ENCODE measurements at regions not wholly inside any gene's neighbourhood (a gene's known extent, or its start where the extent isn't known, plus 50 kb on each side); places are given as distances from the start of the nearest gene placed in this dataset.
"Not testable (repeated sequence)": the region's sequence is repeated elsewhere in the genome, so short reads cannot be mapped to it uniquely, and the experiment has no call there.

GRCh38 chr1:201720522-201720844 lies 108.5 kb upstream of the IPO9 start:
- no peak for DNase-seq

GRCh38 chr1:201721082-201722049 lies 107.6 kb upstream of the IPO9 start:
- peak in 1 of 56 donors; percentile 26 for DNase-seq

- DNase-seq: no peak
Observed at GRCh38 chr1:201724039-201724765, 104.8 kb upstream of the IPO9 start.

GRCh38 chr1:201724766-201725118 lies 104.2 kb upstream of the IPO9 start:
- no peak for DNase-seq

- no peak for DNase-seq
Observed at GRCh38 chr1:201726700-201727099, 102.3 kb upstream of the IPO9 start.

GRCh38 chr1:201728731-201729130 lies 100.2 kb upstream of the IPO9 start:
- DNase-seq: no peak

GRCh38 chr1:201729973-201730608 lies 98.9 kb upstream of the IPO9 start:
- no peak for DNase-seq

- DNase-seq: peak in 36 of 56 donors; percentile 29 to 83 (median 52)
Observed at GRCh38 chr1:201730611-201731010, 98.3 kb upstream of the IPO9 start.

GRCh38 chr1:201731142-201731541 lies 97.8 kb upstream of the IPO9 start:
- peak in 25 of 56 donors; percentile 24 to 74 (median 53) for DNase-seq

- no peak for DNase-seq
Observed at GRCh38 chr1:201731592-201731991, 97.4 kb upstream of the IPO9 start.

- DNase-seq: no peak
Observed at GRCh38 chr1:201732351-201732750, 96.6 kb upstream of the IPO9 start.

- DNase-seq: not testable (repeated sequence)
Observed at GRCh38 chr1:201734221-201734620, 94.7 kb upstream of the IPO9 start.

- no peak for DNase-seq
Observed at GRCh38 chr1:201734786-201735185, 94.2 kb upstream of the IPO9 start.

- DNase-seq: no peak
Observed at GRCh38 chr1:201736707-201737320, 92.1 kb upstream of the IPO9 start.

- peak in 45 of 56 donors; percentile 28 to 89 (median 57) for DNase-seq
Observed at GRCh38 chr1:201737352-201738060, 91.5 kb upstream of the IPO9 start.

- no peak for DNase-seq
Observed at GRCh38 chr1:201739080-201739479, 89.9 kb upstream of the IPO9 start.

- peak in 29 of 56 donors; percentile 23 to 71 (median 49) for DNase-seq
Observed at GRCh38 chr1:201739492-201740085, 89.4 kb upstream of the IPO9 start.

- DNase-seq: peak in 1 of 56 donors; percentile 53
Observed at GRCh38 chr1:201740086-201740541, 88.8 kb upstream of the IPO9 start.

GRCh38 chr1:201740670-201741111 lies 88.3 kb upstream of the IPO9 start:
- no peak for DNase-seq

GRCh38 chr1:201741763-201742342 lies 87.1 kb upstream of the IPO9 start:
- no peak for DNase-seq
